ENCODE measurements at regions not wholly inside any gene's neighbourhood (a gene's known extent, or its start where the extent isn't known, plus 50 kb on each side); places are given as distances from the start of the nearest gene placed in this dataset.

- no peak for DNase-seq
These were observed 731.3 kb downstream of the DTWD2 start for GRCh38 chr5:118257066-118257465.

- DNase-seq: no peak
These were observed 734.9 kb downstream of the DTWD2 start for GRCh38 chr5:118253225-118254061.

- DNase-seq: no peak
These were observed 739.0 kb downstream of the DTWD2 start for GRCh38 chr5:118249386-118249785.

- DNase-seq: no peak
These were observed 740.9 kb downstream of the DTWD2 start for GRCh38 chr5:118247458-118247857.

DNA sequence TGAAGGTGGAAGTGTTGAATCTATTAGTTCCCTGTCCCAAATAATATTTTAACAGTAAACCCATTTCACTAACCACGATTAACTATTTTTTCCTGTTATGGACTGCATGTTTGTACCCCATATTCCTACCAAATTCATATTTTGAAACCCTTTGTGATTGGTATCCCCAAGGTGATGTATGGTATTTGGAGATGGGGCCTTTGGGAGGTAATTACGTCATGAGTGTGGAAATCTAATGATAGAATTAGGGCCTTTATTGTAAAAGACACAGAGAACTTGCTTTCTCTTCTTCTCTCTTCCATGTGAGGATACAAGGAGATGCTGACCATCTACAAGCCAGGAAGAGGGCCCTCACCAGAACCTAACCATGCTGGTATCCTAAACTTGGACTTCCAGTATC lies 744.7 kb downstream of the DTWD2 start:
- DNase-seq: no peak

DNA sequence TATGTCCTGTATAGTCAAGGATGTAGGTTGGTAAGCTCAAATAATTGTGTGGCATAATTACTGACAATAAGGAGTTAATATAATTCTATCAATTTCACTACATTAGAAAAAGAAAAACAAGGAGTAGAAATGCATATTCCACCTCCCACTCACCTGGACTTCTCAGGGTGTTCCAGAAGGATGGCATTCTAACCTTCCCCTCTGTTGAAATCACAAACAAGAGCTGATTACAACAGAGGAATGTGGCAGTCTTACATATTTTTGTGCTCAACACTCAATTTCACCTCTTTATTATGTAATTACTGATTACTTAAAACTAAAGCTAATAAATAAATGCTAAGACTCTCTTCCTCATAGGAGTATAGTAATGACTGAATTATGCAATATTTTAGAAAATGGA lies 745.3 kb downstream of the DTWD2 start:
- no peak for DNase-seq

- DNase-seq: no peak
These were observed 752.1 kb downstream of the DTWD2 start for GRCh38 chr5:118236108-118236849.

GRCh38 chr5:118233606-118234005 lies 754.7 kb downstream of the DTWD2 start:
- DNase-seq: no peak

- no peak for DNase-seq
These were observed 759.9 kb downstream of the DTWD2 start for GRCh38 chr5:118228489-118228888.

DNA sequence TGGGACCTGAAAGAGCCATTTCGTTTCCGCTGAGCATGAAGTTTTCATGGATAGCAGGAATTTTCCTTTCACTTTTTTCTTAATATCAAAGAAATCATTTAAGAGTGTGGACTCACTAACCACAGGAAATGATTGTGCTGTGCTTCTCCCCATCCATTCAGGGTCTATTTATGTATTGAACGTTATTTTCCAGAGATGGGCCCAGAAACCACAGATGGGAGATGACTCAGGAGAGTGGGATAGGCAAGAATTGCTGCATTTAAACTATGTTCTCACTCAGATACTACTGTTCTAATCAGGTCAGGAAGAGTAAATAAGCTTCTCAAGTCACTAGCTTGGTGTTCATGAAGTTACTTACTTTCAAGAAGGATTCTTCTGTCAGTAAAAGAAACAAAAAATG lies 763.8 kb downstream of the DTWD2 start:
- DNase-seq: no peak

GRCh38 chr5:118220556-118221195 lies 767.7 kb downstream of the DTWD2 start:
- DNase-seq: no peak

GRCh38 chr5:118211606-118212005 lies 776.7 kb downstream of the DTWD2 start:
- no peak for DNase-seq

- DNase-seq: no peak
These were observed 780.3 kb downstream of the DTWD2 start for GRCh38 chr5:118208031-118208453.

GRCh38 chr5:118199801-118200200 lies 788.5 kb downstream of the DTWD2 start:
- no peak for DNase-seq

GRCh38 chr5:118196229-118196628 lies 792.1 kb downstream of the DTWD2 start:
- DNase-seq: no peak

GRCh38 chr5:118195211-118195610 lies 793.1 kb downstream of the DTWD2 start:
- no peak for DNase-seq

- no peak for DNase-seq
These were observed 795.0 kb downstream of the DTWD2 start for GRCh38 chr5:118193194-118193905.

- DNase-seq: no peak
These were observed 803.3 kb downstream of the DTWD2 start for GRCh38 chr5:118185018-118185417.

GRCh38 chr5:118176146-118176545 lies 812.2 kb downstream of the DTWD2 start:
- DNase-seq: no peak

DNA sequence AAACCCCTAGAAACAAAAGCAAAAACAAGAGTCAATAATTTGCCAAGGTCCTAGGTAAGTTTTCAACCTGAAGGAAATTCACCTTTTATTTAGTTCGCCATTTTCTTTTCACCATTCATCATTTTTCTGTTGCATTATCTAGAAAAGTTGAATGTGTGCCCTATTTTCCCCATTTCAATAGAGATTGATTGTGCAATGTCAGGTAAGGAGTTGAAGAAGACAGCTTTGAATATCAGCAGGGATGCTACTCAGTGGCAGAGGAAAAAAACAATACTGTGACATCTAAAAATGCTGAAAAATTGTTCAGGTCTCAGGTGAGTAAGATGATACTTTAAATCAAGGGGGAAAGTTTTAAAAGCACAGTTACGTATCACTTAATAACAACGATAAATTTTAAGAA lies 813.7 kb downstream of the DTWD2 start:
- no peak for DNase-seq

GRCh38 chr5:118173340-118173739 lies 815.0 kb downstream of the DTWD2 start:
- DNase-seq: no peak

DNA sequence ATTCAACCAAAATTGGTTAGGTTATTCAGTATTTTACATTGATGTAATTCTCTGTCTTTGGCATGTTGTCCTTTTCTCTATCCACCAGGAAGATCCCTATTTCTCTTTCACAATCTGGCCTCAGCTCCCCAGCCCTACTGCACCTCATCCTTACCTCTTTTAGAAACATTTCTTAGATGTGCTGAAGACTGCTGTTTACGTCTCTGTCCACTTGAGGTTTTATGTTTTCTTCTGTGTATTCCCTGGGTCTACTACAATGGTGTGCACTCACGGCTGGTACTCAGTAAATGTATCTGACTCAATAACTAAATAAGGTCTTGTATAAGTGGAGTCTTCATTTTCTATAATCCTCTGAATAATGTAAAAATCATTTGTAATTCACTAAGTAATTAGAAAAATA lies 822.7 kb downstream of the DTWD2 start:
- no peak for DNase-seq

DNA sequence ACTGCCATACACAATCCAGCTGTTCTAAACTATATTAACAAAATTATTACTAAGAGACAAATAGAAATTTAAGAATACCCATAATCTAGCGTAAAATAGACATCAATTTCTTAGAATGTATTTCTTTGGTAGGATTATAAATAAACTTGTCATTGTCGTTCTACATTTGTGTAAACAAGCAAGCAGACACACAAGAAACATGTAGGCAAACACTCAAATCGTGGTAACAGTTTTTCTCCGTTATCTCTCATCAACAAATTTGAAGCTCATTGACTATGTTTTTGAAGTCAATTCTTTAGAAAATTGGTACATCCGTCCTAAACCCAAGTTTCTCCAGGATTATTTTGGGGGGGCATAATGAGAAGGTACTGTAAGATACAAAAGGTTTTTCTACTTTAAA lies 832.2 kb downstream of the DTWD2 start:
- DNase-seq: no peak

All from stimulated activated CD4-positive, alpha-beta T cell treated with anti-CD3 and anti-CD28 coated beads, Interleukin-2, amount 100 ng/mL, for 48 hours (primary cell).